Activated naive CD8-positive, alpha-beta T cell treated with anti-CD3 and anti-CD28 coated beads for 36 hours (primary cell): ENCODE measurements at regions not wholly inside any gene's neighbourhood (a gene's known extent, or its start where the extent isn't known, plus 50 kb on each side); places are given as distances from the start of the nearest gene placed in this dataset.
"Not testable (repeated sequence)": the region's sequence is repeated elsewhere in the genome, so short reads cannot be mapped to it uniquely, and the experiment has no call there.

Experiments used
- DNase-seq: peaks from one replicate; pipeline ENCODE4 v3.0.0; 2021
- H3K27ac Mint-ChIP-seq: one replicate; pipeline ENCODE4 v1.8.0; 2022; ENCODE audit warnings: mild to moderate bottlenecking, moderate library complexity, mixed read lengths
- H3K27me3 Mint-ChIP-seq: one replicate; pipeline ENCODE4 v1.8.0; 2022; ENCODE audit warnings: mild to moderate bottlenecking, mixed read lengths
- H3K36me3 Mint-ChIP-seq: one replicate; pipeline ENCODE4 v1.8.0; 2021; ENCODE audit warnings: mild to moderate bottlenecking, mixed read lengths
- H3K4me1 Mint-ChIP-seq: one replicate; pipeline ENCODE4 v1.8.0; 2021; ENCODE audit warnings: mixed read lengths
- H3K4me3 Mint-ChIP-seq: one replicate; pipeline ENCODE4 v1.8.0; 2022; ENCODE audit warnings: mild to moderate bottlenecking, moderate library complexity, mixed read lengths
- H3K9me3 Mint-ChIP-seq: one replicate; pipeline ENCODE4 v1.8.0; 2022; ENCODE audit warnings: mixed read lengths

DNA sequence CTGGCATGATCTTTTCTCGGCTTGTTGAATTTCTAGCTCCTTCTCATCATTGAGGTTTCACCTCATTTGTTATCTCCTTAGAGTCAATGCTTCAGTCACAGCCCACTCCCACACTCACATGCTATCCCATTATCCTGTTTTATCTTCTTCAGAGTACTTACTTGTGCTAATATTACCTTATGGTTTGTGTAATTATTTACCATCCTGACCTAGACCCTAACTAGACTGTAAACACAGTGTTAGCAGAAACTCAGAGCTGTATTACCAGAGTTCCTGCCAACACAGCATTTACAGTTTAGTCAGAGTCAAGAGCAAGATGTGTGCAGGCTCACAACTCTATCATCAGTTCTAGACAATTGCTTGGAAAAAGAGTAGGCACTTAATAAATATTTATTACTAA is 144.7 kb downstream of the OTOL1 start:
- Mint-ChIP-seq H3K27me3 (peaks cover 4% of the 10 kb centered on the region), H3K9me3 (no peaks in the 10 kb centered on the region), H3K4me3 (no peak overlapping the region), H3K27ac (no peak overlapping the region), H3K36me3 (no peaks in the 10 kb centered on the region), H3K4me1 (no peaks in the 10 kb centered on the region)
- no peak for DNase-seq

- H3K27ac Mint-ChIP-seq, result no peak overlapping the region
- no peak for DNase-seq
- H3K4me1 Mint-ChIP-seq, result no peaks in the 10 kb centered on the region
- H3K4me3 Mint-ChIP-seq, result no peak overlapping the region
- H3K27me3 Mint-ChIP-seq, result peaks cover 4% of the 10 kb centered on the region
- no peaks in the 10 kb centered on the region for H3K9me3 Mint-ChIP-seq
- no peaks in the 10 kb centered on the region for H3K36me3 Mint-ChIP-seq
Measured at GRCh38 chr3:161644891-161645635, 148.5 kb downstream of the OTOL1 start.

DNA sequence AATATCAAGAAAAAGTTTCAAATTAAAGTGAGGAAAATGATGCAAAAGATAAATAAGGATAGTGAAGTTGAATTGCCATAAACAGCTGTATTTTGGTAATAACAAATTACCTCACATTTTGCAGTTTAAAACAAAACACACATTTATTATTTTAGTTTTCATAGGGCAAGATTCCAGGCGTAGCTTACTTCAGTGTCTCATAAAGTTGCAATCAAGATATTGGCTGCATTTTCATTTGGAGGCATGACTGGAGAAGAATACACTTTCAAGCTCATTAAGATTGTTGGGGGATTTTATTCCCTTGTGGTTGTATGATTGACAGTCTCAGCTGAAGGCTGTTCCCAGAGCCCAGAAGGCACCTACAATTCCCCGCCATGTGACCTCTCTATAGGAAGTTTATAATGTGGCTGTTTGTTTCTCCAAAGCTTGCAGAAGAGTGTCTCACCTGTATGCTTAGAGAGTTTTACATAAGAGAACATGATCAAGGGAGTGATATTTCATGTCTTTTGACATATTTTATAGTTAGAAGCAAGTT is 151.4 kb downstream of the OTOL1 start:
- Mint-ChIP-seq H3K4me3 (no peak overlapping the region), H3K36me3 (no peaks in the 10 kb centered on the region), H3K4me1 (no peaks in the 10 kb centered on the region), H3K27me3 (no peaks in the 10 kb centered on the region), H3K9me3 (no peaks in the 10 kb centered on the region), H3K27ac (no peak overlapping the region)
- DNase-seq, result no peak

GRCh38 chr3:161649900-161650484 is 153.4 kb downstream of the OTOL1 start:
- H3K4me3 Mint-ChIP-seq, result no peak overlapping the region
- no peak for DNase-seq
- H3K36me3 Mint-ChIP-seq, result no peaks in the 10 kb centered on the region
- H3K27ac Mint-ChIP-seq, result no peak overlapping the region
- no peaks in the 10 kb centered on the region for H3K27me3 Mint-ChIP-seq
- peaks cover 3% of the 10 kb centered on the region for H3K9me3 Mint-ChIP-seq
- no peaks in the 10 kb centered on the region for H3K4me1 Mint-ChIP-seq

DNA sequence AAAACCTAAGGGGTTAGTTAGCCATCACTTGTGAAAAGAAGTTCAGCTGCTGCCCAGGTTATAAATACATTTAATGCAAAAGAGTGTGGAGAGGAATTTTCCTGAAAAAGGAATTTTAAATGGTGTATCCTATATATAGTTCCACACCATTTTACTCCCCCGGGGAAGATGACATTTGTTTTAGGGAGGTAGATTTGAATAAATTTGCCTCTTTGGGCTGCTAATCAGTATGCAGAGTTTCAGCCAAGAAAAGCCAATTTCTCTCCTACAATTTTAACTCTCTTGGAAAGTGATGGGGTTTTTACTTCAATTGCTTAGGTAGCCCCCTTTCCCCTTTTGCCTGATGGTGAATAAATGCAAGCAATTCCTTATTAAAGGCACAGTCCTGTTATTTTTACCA is 161.2 kb downstream of the OTOL1 start:
- Mint-ChIP-seq H3K36me3 (no peaks in the 10 kb centered on the region), H3K27me3 (no peaks in the 10 kb centered on the region), H3K27ac (no peak overlapping the region), H3K4me3 (no peak overlapping the region), H3K4me1 (no peaks in the 10 kb centered on the region), H3K9me3 (peaks cover 4% of the 10 kb centered on the region)
- no peak for DNase-seq

DNA sequence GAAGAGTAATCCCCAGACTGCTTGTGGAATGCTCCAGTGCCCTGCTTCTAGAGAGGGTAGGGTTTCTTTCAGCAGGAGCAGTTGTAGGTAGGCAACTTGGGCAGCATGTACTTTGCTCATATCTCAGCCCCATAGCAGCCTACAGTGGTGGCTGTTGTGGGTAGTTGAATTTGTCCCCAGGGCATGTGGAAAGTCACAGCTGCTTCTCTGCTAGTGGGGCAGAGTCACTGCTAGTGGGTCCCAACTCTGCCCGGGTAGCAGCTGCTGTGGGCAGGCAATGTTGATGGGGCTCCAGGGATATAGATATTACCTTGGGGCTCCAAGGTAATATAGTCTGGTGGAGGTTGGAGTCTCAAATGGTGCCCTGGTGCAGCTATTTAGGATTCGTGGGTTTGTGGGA is 174.5 kb downstream of the OTOL1 start:
- no peaks in the 10 kb centered on the region for H3K27me3 Mint-ChIP-seq
- no peaks in the 10 kb centered on the region for H3K36me3 Mint-ChIP-seq
- H3K9me3 Mint-ChIP-seq, result peaks cover 8% of the 10 kb centered on the region
- no peak overlapping the region for H3K27ac Mint-ChIP-seq
- DNase-seq, result no peak
- no peak overlapping the region for H3K4me3 Mint-ChIP-seq
- no peaks in the 10 kb centered on the region for H3K4me1 Mint-ChIP-seq

DNA sequence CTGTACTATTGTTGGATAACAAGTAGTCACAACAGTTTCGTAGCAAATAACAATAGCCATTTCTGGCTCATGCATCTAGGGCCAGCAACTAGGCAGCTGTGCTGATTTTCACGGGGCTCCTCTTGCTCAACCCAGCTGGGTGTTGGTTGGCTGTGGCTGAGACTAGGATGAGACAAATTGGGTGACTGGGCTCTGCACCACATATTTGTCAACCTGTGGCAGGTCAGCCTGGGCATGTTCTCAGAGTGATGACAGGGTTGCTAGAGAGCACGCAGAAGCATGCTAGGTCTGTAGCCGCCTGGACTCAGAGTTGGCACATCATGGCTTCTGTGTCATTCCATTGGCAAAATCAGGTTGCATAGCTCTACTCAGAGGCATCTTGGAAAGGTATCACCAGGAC is 175.9 kb downstream of the OTOL1 start:
- H3K4me1 Mint-ChIP-seq, result no peaks in the 10 kb centered on the region
- H3K27ac Mint-ChIP-seq, result no peak overlapping the region
- H3K27me3 Mint-ChIP-seq, result no peaks in the 10 kb centered on the region
- H3K9me3 Mint-ChIP-seq, result peaks cover 8% of the 10 kb centered on the region
- DNase-seq, result no peak
- H3K4me3 Mint-ChIP-seq, result no peak overlapping the region
- no peaks in the 10 kb centered on the region for H3K36me3 Mint-ChIP-seq

DNA sequence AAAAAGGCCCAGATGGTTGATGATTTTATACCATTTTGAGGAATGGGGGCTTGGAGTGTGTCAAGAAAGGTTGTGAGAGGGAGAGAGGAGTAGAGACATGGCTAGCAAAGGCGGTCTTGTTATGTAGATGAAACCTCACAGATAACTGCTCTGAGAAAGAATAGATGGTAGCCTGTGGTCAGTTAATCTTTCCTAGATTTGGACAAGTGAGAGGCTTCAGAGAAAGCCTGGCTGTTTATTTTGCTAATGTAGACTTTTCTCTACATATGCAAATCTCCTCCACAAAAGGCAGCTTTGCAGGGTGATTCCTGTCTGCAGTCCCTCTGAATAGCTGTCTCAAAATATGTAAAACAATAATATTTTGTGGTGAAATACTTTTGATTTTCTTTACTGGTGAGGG is 177.3 kb downstream of the OTOL1 start:
- Mint-ChIP-seq H3K9me3 (peaks cover 8% of the 10 kb centered on the region), H3K27ac (no peak overlapping the region), H3K4me1 (no peaks in the 10 kb centered on the region), H3K4me3 (no peak overlapping the region), H3K36me3 (no peaks in the 10 kb centered on the region), H3K27me3 (no peaks in the 10 kb centered on the region)
- DNase-seq, result no peak

- Mint-ChIP-seq H3K4me3 (no peak overlapping the region), H3K36me3 (no peaks in the 10 kb centered on the region), H3K9me3 (peaks cover 8% of the 10 kb centered on the region), H3K27ac (no peak overlapping the region), H3K4me1 (no peaks in the 10 kb centered on the region), H3K27me3 (no peaks in the 10 kb centered on the region)
- no peak for DNase-seq
Measured at GRCh38 chr3:161674402-161674801, 177.8 kb downstream of the OTOL1 start.

DNA sequence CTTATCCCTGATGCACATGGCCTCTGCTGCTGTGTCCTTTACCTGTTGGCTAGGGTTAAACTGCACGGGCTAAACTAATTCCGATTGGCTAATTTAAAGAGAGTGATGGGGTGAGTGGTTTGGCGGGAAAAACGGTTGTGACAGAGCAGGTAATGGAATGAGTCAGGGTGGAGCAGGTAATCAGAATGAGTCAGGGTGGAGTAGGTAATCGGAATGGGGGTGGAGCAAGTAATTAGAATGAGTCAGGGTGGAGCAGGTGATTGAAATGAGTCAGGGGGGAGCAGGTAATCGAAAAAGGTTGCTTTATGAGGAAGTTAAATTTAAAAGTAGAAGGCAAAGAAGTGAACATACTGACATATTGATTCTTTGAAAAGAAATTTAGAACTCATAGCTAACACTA is 185.2 kb downstream of the OTOL1 start:
- not testable (repeated sequence) for H3K36me3 Mint-ChIP-seq, H3K27me3 Mint-ChIP-seq, H3K27ac Mint-ChIP-seq

DNA sequence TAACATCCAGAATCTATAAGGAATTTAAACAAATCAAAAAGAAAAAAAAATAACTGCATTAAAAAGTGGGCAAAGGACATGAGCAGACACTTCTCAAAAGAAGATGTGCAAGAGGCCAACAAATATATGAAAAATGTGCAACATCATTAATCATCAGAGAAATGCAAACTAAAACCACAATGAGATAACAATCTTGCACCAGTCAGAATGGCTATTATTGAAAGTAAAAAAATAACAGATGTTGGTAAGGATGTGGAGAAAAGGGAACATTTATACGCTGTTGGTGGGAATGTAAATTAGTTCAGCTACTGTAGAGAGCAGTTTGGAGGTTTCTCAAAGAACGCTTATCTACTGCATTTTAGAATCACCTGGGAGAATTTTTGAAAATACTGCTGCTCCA is 186.1 kb downstream of the OTOL1 start:
- Mint-ChIP-seq H3K4me3 (no peak overlapping the region), H3K27me3 (no peaks in the 10 kb centered on the region), H3K27ac (no peak overlapping the region), H3K9me3 (peaks cover 4% of the 10 kb centered on the region), H3K4me1 (no peaks in the 10 kb centered on the region), H3K36me3 (no peaks in the 10 kb centered on the region)
- DNase-seq, result no peak

More for the DNA sequence above, 185.2 kb downstream of the OTOL1 start:
- not testable (repeated sequence) for H3K4me1 Mint-ChIP-seq, H3K9me3 Mint-ChIP-seq, DNase-seq, H3K4me3 Mint-ChIP-seq

DNA sequence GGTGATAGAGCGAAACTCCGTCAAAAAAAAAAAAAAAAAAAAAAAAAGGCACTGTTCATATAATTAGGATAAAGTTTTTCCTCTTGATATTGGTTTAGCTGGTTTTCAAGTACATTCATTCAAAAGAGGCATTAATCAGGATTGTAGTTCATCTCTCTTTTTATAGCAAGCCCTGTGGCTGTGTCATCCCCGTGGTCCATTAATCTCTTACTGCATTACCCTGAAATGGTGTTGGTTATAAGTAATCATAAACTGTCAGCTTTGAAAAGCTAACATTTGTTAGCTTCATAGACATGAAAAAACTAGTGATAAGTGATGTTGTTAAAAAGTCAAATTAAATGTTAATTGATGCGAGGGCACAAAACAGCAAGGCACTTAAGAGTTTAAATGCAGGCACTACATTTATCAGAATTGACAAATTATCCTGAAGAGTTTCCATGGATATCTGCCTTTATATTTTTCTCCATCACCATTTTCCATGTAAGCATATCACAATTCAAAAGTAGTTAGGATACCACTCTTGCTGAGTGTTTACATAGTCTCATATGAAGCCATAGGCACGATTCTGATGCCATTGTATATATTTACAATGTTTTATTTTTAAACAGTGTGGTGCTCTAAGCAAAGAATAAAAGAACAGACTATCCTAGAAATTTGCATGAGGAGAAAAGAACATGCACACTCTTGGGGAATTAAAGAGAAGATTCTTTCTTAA is 193.1 kb downstream of the OTOL1 start:
- H3K4me1 Mint-ChIP-seq, result no peaks in the 10 kb centered on the region
- no peak for DNase-seq
- no peak overlapping the region for H3K4me3 Mint-ChIP-seq
- no peaks in the 10 kb centered on the region for H3K27me3 Mint-ChIP-seq
- no peak overlapping the region for H3K27ac Mint-ChIP-seq
- no peaks in the 10 kb centered on the region for H3K9me3 Mint-ChIP-seq
- H3K36me3 Mint-ChIP-seq, result no peaks in the 10 kb centered on the region

GRCh38 chr3:161690299-161690620 is 193.7 kb downstream of the OTOL1 start:
- H3K27me3 Mint-ChIP-seq, result no peaks in the 10 kb centered on the region

GRCh38 chr3:161691677-161692076 is 195.1 kb downstream of the OTOL1 start:
- no peak for DNase-seq
- Mint-ChIP-seq H3K36me3 (no peaks in the 10 kb centered on the region), H3K27ac (no peak overlapping the region), H3K4me3 (no peak overlapping the region), H3K27me3 (no peaks in the 10 kb centered on the region), H3K9me3 (no peaks in the 10 kb centered on the region), H3K4me1 (no peaks in the 10 kb centered on the region)

More at GRCh38 chr3:161690299-161690620, 193.7 kb downstream of the OTOL1 start:
- DNase-seq, result no peak
- Mint-ChIP-seq H3K4me3 (no peak overlapping the region), H3K4me1 (no peaks in the 10 kb centered on the region), H3K36me3 (no peaks in the 10 kb centered on the region), H3K9me3 (no peaks in the 10 kb centered on the region), H3K27ac (no peak overlapping the region)

- no peaks in the 10 kb centered on the region for H3K36me3 Mint-ChIP-seq
- no peak for DNase-seq
- no peaks in the 10 kb centered on the region for H3K4me1 Mint-ChIP-seq
- no peaks in the 10 kb centered on the region for H3K9me3 Mint-ChIP-seq
- no peak overlapping the region for H3K27ac Mint-ChIP-seq
- H3K27me3 Mint-ChIP-seq, result no peaks in the 10 kb centered on the region
- H3K4me3 Mint-ChIP-seq, result no peak overlapping the region
Measured at GRCh38 chr3:161694682-161695564, 198.3 kb downstream of the OTOL1 start.
